ENCODE measurements at regions not wholly inside any gene's neighbourhood (a gene's known extent, or its start where the extent isn't known, plus 50 kb on each side); places are given as distances from the start of the nearest gene placed in this dataset.

- Histone ChIP-seq H3K27me3 (ENCODE audit: low read length) (no peaks in the 10 kb centered on the region; the same call in 1 of the 2 replicates), H2AFZ (ENCODE audit: low read depth, low read length, severe bottlenecking) (no peak overlapping the region)
- TF ChIP-seq EZH2phosphoT487 (conservative IDR thresholded peaks at IDR 0.05; ENCODE audit: low read length), result no peak
- TF ChIP-seq, protein P1, sequence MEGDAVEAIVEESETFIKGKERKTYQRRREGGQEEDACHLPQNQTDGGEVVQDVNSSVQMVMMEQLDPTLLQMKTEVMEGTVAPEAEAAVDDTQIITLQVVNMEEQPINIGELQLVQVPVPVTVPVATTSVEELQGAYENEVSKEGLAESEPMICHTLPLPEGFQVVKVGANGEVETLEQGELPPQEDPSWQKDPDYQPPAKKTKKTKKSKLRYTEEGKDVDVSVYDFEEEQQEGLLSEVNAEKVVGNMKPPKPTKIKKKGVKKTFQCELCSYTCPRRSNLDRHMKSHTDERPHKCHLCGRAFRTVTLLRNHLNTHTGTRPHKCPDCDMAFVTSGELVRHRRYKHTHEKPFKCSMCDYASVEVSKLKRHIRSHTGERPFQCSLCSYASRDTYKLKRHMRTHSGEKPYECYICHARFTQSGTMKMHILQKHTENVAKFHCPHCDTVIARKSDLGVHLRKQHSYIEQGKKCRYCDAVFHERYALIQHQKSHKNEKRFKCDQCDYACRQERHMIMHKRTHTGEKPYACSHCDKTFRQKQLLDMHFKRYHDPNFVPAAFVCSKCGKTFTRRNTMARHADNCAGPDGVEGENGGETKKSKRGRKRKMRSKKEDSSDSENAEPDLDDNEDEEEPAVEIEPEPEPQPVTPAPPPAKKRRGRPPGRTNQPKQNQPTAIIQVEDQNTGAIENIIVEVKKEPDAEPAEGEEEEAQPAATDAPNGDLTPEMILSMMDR (IDR thresholded peaks at IDR 0.05; ENCODE audit: insufficient read depth, low read length, poor library complexity, severe bottlenecking), result no peak
These were observed 141.0 kb upstream of the POU3F1 start for GRCh38 chr1:38187552-38187951.

DNA sequence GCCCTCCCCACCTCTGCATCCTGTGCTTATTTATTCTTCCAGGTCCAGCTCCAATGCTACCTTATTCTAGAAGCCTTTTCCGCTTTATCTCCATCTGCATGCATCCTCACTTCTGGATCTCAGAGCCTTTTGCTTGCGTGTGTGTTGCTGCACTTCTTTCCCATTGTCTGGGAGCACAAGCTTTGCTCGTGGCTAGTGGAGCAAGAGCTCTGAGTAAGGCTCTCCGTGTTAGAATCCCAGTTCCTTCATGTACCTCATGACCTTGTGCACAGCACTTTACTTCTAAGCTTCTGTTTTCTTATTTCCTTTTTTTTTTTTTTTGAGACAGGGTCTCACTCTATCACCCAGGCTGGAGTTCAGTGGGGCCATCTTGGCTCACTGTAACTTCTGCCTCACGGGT lies 140.0 kb upstream of the POU3F1 start:
- Histone ChIP-seq H4K20me1 (ENCODE audit: low read depth, low read length) (no peaks in the 10 kb centered on the region), H3K4me2 (ENCODE audit: low read depth, low read length, poor library complexity, severe bottlenecking) (no peak overlapping the region), H3K36me3 (ENCODE audit: low read length) (no peaks in the 10 kb centered on the region), H2AFZ (ENCODE audit: low read depth, low read length, severe bottlenecking) (no peak overlapping the region), H3K9me3 (ENCODE audit: insufficient read depth, low read length) (no peaks in the 10 kb centered on the region), H3K9ac (ENCODE audit: low read length) (no peak overlapping the region), H3K27me3 (ENCODE audit: low read length) (no peaks in the 10 kb centered on the region; the same call in 1 of the 2 replicates), H3K9me2 (replicated peaks; ENCODE audit: insufficient read depth, low read length) (no peaks in the 10 kb centered on the region), H3F3A (ENCODE audit: insufficient read depth) (no peaks in the 10 kb centered on the region), H3K4me3 (ENCODE audit: insufficient read depth, low read length, poor library complexity, severe bottlenecking) (no peak overlapping the region), H3K27ac (ENCODE audit: low read depth, low read length) (no peak overlapping the region), H3K79me2 (ENCODE audit: insufficient read depth, low read length) (no peaks in the 10 kb centered on the region)
- TF ChIP-seq EZH2phosphoT487 (conservative IDR thresholded peaks at IDR 0.05; ENCODE audit: low read length), result no peak
- TF ChIP-seq, protein P1 (IDR thresholded peaks at IDR 0.05; ENCODE audit: insufficient read depth, low read length, poor library complexity, severe bottlenecking), result no peak

More at GRCh38 chr1:38187552-38187951, 141.0 kb upstream of the POU3F1 start:
- H3K9ac ChIP-seq (ENCODE audit: low read length), result no peak overlapping the region
- no peak overlapping the region for H3K4me3 ChIP-seq (ENCODE audit: insufficient read depth, low read length, poor library complexity, severe bottlenecking)
- no peaks in the 10 kb centered on the region for H3K79me2 ChIP-seq (ENCODE audit: insufficient read depth, low read length)
- no peaks in the 10 kb centered on the region for H3K9me2 ChIP-seq (replicated peaks; ENCODE audit: insufficient read depth, low read length)
- H3K9me3 ChIP-seq (ENCODE audit: insufficient read depth, low read length), result no peaks in the 10 kb centered on the region
- H3K4me2 ChIP-seq (ENCODE audit: low read depth, low read length, poor library complexity, severe bottlenecking), result no peak overlapping the region
- no peaks in the 10 kb centered on the region for H3F3A ChIP-seq (ENCODE audit: insufficient read depth)
- H4K20me1 ChIP-seq (ENCODE audit: low read depth, low read length), result no peaks in the 10 kb centered on the region
- H3K36me3 ChIP-seq (ENCODE audit: low read length), result no peaks in the 10 kb centered on the region
- H3K27ac ChIP-seq (ENCODE audit: low read depth, low read length), result no peak overlapping the region

GRCh38 chr1:38185913-38186312 lies 139.3 kb upstream of the POU3F1 start:
- no peaks in the 10 kb centered on the region for H4K20me1 ChIP-seq (ENCODE audit: low read depth, low read length)
- no peak overlapping the region for H3K4me3 ChIP-seq (ENCODE audit: insufficient read depth, low read length, poor library complexity, severe bottlenecking)
- H3K9ac ChIP-seq (ENCODE audit: low read length), result no peak overlapping the region
- H3K27ac ChIP-seq (ENCODE audit: low read depth, low read length), result no peak overlapping the region
- H3F3A ChIP-seq (ENCODE audit: insufficient read depth), result no peaks in the 10 kb centered on the region
- no peak for TF ChIP-seq EZH2phosphoT487 (conservative IDR thresholded peaks at IDR 0.05; ENCODE audit: low read length)
- TF ChIP-seq, protein P1 (IDR thresholded peaks at IDR 0.05; ENCODE audit: insufficient read depth, low read length, poor library complexity, severe bottlenecking), result no peak
- H3K9me3 ChIP-seq (ENCODE audit: insufficient read depth, low read length), result no peaks in the 10 kb centered on the region
- no peaks in the 10 kb centered on the region for H3K9me2 ChIP-seq (replicated peaks; ENCODE audit: insufficient read depth, low read length)
- H2AFZ ChIP-seq (ENCODE audit: low read depth, low read length, severe bottlenecking), result no peak overlapping the region
- H3K79me2 ChIP-seq (ENCODE audit: insufficient read depth, low read length), result no peaks in the 10 kb centered on the region
- no peaks in the 10 kb centered on the region for H3K36me3 ChIP-seq (ENCODE audit: low read length)
- no peaks in the 10 kb centered on the region; the same call in 1 of the 2 replicates for H3K27me3 ChIP-seq (ENCODE audit: low read length)
- H3K4me2 ChIP-seq (ENCODE audit: low read depth, low read length, poor library complexity, severe bottlenecking), result no peak overlapping the region
